HCEC 1CT (cell line): ENCODE measurements at regions not wholly inside any gene's neighbourhood (a gene's known extent, or its start where the extent isn't known, plus 50 kb on each side); places are given as distances from the start of the nearest gene placed in this dataset.

ENCODE experiments used
- DNase-seq: peaks from one replicate; pipeline ENCODE4 v3.0.0-alpha.2; 2017

DNA sequence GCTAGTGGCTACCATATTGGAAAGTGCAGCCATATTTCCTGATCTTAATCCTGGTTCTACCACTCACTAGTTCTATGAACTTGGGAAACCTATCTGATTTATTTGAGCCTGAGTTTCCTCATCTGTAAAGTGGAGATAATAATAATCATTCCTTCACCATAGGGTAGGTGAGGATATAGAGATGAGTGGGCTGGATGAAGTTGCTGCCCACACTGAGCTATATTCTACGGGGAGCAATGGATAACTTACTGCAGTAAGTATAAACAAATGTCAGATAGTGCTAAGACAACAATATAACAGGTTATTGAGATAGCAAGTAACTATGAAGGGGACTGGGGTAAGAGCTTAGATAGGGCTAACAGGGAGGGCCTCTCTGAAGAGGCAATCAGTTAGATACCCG is 251.5 kb upstream of the ADAMTS9 start:
- no peak for DNase-seq

DNA sequence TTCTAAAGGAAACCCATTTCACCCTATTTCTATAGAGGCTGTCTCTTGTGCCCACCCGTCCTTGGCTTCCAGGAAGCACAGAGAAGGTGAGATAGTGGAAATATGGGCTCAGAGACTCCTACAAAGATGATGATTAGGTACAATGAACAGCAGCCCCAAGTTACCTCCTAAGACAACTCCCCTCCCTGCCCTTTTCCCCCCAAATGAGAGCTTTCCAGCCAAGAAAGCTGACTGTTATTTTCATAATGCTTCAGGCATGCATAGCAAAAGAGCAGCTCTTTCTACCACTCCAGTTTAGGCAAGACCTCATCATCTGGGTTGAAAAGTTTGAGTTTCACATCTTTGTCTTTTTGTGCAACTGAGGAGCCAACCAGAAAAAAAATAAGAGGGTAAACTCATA is 248.8 kb upstream of the ADAMTS9 start:
- no peak for DNase-seq

DNA sequence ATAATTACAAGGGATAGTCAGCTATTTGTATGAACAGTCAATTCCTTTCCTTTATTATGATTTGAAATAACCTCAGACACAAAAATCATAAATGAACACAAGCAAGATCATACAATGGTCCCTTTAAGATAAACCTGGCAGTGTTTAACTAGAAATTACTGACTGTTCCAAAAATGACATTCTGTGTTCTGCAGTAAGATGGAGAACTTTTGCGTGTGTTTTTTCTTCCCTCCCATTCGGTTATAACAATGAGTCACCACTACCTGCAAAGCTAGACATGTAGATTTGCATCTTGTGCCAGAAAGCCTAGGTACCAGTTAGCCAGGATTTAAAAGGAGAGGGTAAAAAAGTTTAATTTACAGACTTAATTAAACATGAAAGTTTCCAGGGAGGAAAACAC is 248.2 kb upstream of the ADAMTS9 start:
- no peak for DNase-seq

DNA sequence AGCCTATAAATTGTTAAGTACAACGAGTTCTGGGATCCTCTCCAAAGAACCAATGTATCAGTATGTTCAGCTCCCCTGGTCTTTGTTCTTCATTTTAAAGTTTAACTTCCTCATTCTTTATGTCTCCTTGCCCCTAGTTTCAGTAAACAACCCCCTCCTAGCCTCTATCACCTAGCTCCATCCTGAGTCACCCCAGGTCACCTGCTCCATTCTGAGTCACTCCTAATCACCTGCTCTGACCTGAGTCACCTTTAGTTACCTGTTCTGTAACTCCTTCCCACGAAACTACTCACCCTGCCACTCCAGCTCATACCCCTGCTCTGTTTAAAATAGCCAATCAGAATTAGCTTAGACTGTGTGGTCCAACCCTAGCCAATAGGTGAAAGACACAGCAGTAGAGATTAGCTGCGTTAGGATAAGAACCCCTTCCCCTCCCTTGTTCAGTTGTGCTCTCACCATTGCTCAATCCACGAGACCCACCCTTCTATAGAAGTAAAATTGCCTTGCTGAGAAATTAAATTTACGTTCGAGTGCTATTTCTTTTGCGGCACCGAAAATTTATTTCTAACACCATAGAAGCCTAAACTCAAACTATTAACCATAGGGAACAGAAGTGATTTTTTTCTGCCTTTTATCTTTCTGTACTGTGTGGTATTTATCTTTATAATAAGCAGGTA is 245.0 kb upstream of the ADAMTS9 start:
- no peak for DNase-seq

DNA sequence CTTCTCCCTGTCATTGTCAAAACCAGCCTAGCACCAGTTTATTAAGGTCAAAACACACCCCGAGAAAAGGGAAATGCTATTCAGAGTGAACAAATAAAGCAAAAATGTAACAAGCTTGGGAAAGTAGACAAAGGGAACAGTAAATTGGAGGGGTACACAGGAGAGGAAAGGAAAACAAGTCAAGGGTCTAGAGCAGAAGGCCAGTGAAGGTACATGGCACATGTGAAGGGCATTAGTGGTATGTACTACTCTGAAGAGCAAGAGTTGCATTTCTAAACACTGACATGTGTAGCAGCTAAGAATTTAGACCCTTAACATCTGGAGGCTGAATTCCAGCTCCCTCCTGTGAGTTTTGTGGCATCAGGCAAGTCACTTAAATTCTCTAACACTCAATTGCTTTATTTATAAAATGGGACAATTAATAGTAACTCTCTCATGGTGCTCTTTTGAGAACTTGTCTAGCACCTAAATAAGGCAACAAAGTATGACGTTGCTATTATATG is 244.3 kb upstream of the ADAMTS9 start:
- no peak for DNase-seq

DNA sequence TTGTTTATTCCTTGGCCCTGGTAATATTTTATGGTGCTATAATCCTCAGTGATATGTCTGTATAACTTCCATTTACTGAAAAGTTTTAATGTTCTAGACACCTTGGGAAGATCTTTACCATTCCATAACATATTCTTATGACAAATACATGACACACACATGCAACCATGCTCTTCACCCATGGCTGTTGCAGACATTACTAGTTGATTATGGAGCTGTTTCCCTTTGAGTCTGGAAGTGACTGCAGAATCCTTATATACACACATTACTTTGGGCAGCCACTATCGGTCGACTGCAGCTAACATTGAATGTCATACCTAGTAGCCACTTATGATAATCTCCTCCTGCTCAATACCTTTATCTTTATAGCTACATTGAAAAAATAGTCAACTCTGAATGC is 243.1 kb upstream of the ADAMTS9 start:
- DNase-seq, result no peak

- no peak for DNase-seq
Observed at GRCh38 chr3:64928683-64929082, 240.9 kb upstream of the ADAMTS9 start.

DNA sequence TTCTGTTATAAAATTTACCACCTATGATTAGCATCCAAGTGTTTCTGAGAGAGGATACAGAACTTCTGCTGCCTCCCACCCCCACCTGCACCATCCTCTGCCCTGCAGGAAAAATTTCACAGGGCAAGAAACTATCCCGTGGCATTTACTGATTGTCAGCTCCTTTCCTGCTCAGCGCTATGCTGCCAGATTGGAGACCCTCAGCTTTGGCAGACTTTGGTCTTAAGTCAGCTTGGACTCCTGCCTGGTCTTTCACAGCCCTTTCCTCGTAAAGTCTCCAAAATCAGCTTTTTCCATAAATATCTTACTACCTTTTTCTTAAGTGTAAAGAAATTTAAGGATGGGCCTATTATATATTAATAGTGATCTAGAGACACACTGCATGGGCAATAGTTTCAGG is 239.9 kb upstream of the ADAMTS9 start:
- DNase-seq, result no peak

DNA sequence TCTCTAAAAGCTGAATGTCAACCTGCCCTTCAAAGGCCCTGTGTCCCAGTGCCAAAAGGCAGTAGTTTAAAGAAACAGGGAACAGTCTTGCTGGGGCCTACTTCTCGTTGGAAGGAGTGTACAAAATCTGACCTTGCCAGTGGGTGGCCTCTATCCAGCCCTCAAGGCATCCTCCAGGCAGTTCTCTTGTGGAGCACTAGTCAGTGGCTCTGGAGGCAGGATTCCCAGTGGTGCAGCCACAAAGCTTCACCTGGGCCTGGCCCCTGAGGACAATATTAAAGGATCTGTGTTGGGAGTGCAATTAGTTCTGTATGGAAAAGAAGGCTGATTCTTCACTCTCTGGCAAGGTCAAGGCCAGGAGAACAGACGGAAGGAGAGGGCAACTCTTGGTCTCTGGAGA is 237.8 kb upstream of the ADAMTS9 start:
- no peak for DNase-seq

DNA sequence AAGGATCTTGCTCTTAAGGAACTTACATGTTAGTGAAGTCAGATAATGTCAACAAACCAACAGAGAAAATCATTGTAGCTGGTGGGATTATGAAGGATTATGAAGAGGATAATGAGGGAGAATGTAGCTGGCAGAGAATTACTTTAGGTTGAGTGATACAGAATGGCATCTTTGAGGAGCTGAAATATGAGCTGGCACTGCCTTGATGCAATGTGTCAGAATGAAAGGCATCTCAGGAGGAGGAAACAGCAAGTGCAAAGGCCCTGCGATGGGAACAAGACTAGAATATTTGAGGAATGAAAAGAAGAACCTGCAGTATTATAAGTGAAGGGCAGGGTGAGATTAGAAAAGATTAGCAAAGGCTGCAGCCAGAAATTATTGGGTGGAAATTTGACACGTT is 237.2 kb upstream of the ADAMTS9 start:
- no peak for DNase-seq

DNA sequence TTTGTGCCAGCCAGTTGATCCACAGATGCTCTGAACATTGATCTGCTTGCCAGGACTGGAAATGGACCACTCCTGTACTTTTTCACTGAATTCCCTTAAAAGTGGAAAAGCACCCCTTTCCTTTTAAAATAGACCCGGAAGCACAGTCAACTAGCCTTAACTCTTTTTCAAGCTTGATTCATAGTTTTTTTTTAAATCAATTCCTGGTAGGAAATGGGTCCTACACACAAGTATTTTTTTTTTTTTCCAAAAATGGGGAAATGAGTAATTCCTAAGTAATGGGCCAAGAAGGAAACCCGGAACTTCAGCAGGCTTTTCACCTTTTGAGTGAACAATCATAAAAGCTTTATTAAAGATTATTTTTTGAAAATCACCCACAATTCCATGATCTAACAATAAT is 234.4 kb upstream of the ADAMTS9 start:
- peak; percentile 32 for DNase-seq

- no peak for DNase-seq
Observed at GRCh38 chr3:64921281-64922065, 233.7 kb upstream of the ADAMTS9 start.

GRCh38 chr3:64919934-64920333 is 232.1 kb upstream of the ADAMTS9 start:
- no peak for DNase-seq

DNA sequence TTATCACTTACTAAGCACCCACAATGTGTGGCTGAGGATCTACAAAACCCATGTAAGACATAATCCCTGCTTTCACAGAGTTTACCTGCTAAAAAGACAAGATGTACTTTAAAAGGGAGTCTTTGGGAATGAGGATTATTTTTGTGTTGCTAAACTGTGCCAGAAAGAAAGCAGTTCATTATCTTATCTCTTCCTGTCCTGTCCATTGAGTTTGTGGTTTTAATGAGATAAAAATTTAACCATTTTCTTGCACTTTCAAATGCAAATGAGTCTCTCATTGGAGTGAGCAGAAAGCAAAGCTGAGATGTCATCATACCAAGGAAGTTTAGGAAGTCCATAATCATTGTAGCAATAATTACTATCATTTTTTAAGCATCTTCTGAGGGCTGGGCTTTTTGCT is 231.2 kb upstream of the ADAMTS9 start:
- no peak for DNase-seq

DNA sequence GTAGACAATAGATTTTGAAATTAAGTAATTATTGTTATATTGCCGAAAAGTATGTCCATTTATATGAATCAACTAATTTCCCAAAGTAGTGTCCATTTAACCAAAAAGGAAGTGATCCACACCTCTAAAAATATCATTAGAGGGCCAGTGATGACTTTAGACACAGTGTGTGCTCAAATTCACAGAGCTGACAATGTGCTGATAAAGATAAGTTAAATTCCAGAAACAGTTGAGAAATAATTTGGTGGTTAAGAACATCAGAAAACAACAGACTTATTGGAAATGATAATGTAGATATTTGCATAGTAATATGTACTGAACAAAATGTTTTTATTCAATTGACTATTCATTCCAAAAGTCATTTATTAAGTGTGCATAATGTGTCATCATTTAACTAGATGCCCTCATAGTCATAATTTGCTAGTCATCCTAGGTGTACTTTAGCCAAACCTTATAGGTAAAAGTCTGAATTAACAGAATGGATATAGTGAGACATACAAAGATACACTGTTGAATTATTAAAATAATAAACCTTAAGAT is 230.2 kb upstream of the ADAMTS9 start:
- DNase-seq, result no peak

- DNase-seq, result no peak
Observed at GRCh38 chr3:64916937-64917336, 229.1 kb upstream of the ADAMTS9 start.

DNA sequence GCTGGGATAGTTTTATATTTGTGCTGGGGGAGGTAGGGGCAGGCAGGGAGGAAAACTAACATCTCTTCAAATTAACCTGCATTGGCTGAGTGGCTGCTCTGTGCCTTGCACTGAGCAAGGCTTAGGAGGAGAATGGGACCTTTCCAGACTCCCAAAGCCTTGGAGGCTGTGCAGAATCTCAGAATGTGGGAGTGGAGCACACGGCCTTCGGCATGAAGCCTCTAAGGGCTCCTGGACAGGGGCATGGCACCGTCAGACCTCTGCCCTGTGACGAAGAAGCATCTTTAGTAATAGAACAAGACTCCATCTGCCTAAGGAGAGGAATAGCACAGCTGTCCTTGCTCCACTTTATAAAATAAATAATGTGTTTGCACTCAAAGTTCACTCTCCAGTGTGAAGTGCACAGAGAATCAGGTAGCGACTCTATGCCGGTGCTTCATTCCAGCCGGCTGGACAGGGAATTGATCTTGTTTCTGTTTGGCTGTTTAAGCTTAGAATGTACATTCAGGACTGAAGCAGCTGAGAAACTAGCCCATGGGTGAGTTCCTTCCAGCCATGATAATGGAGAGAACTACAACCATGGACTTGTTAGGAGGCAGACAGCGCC is 228.5 kb upstream of the ADAMTS9 start:
- DNase-seq, result no peak

GRCh38 chr3:64915778-64916177 is 228.0 kb upstream of the ADAMTS9 start:
- DNase-seq, result peak; percentile 71

GRCh38 chr3:64913515-64913914 is 225.7 kb upstream of the ADAMTS9 start:
- DNase-seq, result no peak

GRCh38 chr3:64911138-64911537 is 223.3 kb upstream of the ADAMTS9 start:
- no peak for DNase-seq

GRCh38 chr3:64909757-64910467 is 222.1 kb upstream of the ADAMTS9 start:
- no peak for DNase-seq

- no peak for DNase-seq
Observed at GRCh38 chr3:64909011-64909410, 221.2 kb upstream of the ADAMTS9 start.

DNA sequence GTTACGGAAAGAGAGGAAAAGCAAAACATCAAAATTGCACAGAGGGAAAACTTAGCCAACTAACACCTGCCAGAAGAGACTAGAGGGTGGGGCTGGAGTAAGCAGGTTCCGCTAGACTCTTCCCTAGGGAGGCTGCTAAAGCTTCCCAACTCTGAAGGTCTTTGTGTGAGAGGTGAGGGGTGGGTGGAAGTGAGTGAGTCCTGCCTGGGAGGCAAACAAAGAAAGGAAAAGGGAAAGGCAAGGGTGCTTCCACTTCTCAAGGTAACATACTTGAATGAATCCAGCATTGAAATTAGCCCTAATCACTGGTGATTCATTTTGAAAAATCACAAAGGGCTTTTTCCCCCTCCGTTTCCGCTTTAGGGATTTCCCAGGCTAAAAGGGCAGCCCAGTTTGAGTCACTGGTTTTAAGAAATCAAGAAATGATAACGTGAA is 220.5 kb upstream of the ADAMTS9 start:
- no peak for DNase-seq
